Mesothelial cell of epicardium (in vitro differentiated cells): ENCODE measurements at regions not wholly inside any gene's neighbourhood (a gene's known extent, or its start where the extent isn't known, plus 50 kb on each side); places are given as distances from the start of the nearest gene placed in this dataset.

Experiments
- DNase-seq, 2 experiments: peaks; one replicate each; pipeline ENCODE4 v3.0.0; 2021; ENCODE audit warnings: low spot score in 2 of 2; ENCODE audit not compliant: unreplicated experiment in 2 of 2
- H3K27ac Mint-ChIP-seq: 2 replicates; pipeline ENCODE4 v1.8.0; 2021; ENCODE audit warnings: mixed read lengths
- H3K27me3 Mint-ChIP-seq: 2 replicates; pipeline ENCODE4 v1.8.0; 2021; ENCODE audit warnings: low read depth, mixed read lengths
- H3K36me3 Mint-ChIP-seq: 2 replicates; pipeline ENCODE4 v1.8.0; 2021; ENCODE audit warnings: mixed read lengths
- H3K4me1 Mint-ChIP-seq: 2 replicates; pipeline ENCODE4 v1.8.0; 2021; ENCODE audit warnings: mixed read lengths
- H3K4me3 Mint-ChIP-seq: 2 replicates; pipeline ENCODE4 v1.8.0; 2021; ENCODE audit warnings: mild to moderate bottlenecking, moderate library complexity, mixed read lengths
- H3K9me3 Mint-ChIP-seq: 2 replicates; pipeline ENCODE4 v1.8.0; 2021; ENCODE audit warnings: mixed read lengths
- CTCF ChIP-seq: fragments of 200-600 bp; sonication (generic); IDR thresholded peaks from one replicate; pipeline ENCODE4 v1.5.0; 2021; ENCODE audit warnings: antibody characterized with exemption; ENCODE audit not compliant: unreplicated experiment

- no peak overlapping the region for H3K4me3 Mint-ChIP-seq
- TF ChIP-seq CTCF = no peak
- peaks cover 15% of the 10 kb centered on the region for H3K4me1 Mint-ChIP-seq
- no peaks in the 10 kb centered on the region for H3K9me3 Mint-ChIP-seq
- no peak overlapping the region for H3K27ac Mint-ChIP-seq
- no peak for DNase-seq
- H3K27me3 Mint-ChIP-seq = no peaks in the 10 kb centered on the region
- no peaks in the 10 kb centered on the region for H3K36me3 Mint-ChIP-seq
Observed at GRCh38 chr7:36011588-36011965, 141.5 kb upstream of the EEPD1 start.

- no peak overlapping the region for H3K4me3 Mint-ChIP-seq
- no peaks in the 10 kb centered on the region for H3K27me3 Mint-ChIP-seq
- no peak overlapping the region for H3K27ac Mint-ChIP-seq
- no peak for TF ChIP-seq CTCF
- H3K36me3 Mint-ChIP-seq = no peaks in the 10 kb centered on the region
- peaks cover 16% of the 10 kb centered on the region for H3K4me1 Mint-ChIP-seq
- H3K9me3 Mint-ChIP-seq = peaks cover 5% of the 10 kb centered on the region
- no peak for DNase-seq
Observed at GRCh38 chr7:36013246-36014014, 139.6 kb upstream of the EEPD1 start.

- TF ChIP-seq CTCF = no peak
- DNase-seq = no peak
- Mint-ChIP-seq H3K36me3 (no peaks in the 10 kb centered on the region), H3K27me3 (no peaks in the 10 kb centered on the region), H3K9me3 (peaks cover 5% of the 10 kb centered on the region), H3K4me1 (peaks cover 16% of the 10 kb centered on the region), H3K4me3 (no peak overlapping the region), H3K27ac (no peak overlapping the region)
Observed at GRCh38 chr7:36014961-36015360, 138.1 kb upstream of the EEPD1 start.

GRCh38 chr7:36015733-36016132, 137.3 kb upstream of the EEPD1 start:
- peaks cover 5% of the 10 kb centered on the region for H3K9me3 Mint-ChIP-seq
- peaks cover 22% of the 10 kb centered on the region for H3K4me1 Mint-ChIP-seq
- no peaks in the 10 kb centered on the region for H3K27me3 Mint-ChIP-seq

GRCh38 chr7:36016648-36017047, 136.4 kb upstream of the EEPD1 start:
- no peak for DNase-seq
- no peaks in the 10 kb centered on the region for H3K36me3 Mint-ChIP-seq
- no peak overlapping the region for H3K27ac Mint-ChIP-seq
- TF ChIP-seq CTCF = no peak
- H3K4me1 Mint-ChIP-seq = peaks cover 20% of the 10 kb centered on the region
- H3K27me3 Mint-ChIP-seq = no peaks in the 10 kb centered on the region
- H3K4me3 Mint-ChIP-seq = no peak overlapping the region
- H3K9me3 Mint-ChIP-seq = peaks cover 5% of the 10 kb centered on the region

More at GRCh38 chr7:36015733-36016132, 137.3 kb upstream of the EEPD1 start:
- DNase-seq = no peak
- no peak for TF ChIP-seq CTCF
- Mint-ChIP-seq H3K36me3 (no peaks in the 10 kb centered on the region), H3K27ac (peak overlapping the region; percentile 30), H3K4me3 (no peak overlapping the region)
